ENCODE measurements at regions not wholly inside any gene's neighbourhood (a gene's known extent, or its start where the extent isn't known, plus 50 kb on each side); places are given as distances from the start of the nearest gene placed in this dataset.

- TF ChIP-seq CTCF (conservative IDR thresholded peaks at IDR 0.05; ENCODE audit: low read length) (no peak), EZH2phosphoT487 (IDR thresholded peaks at IDR 0.05; ENCODE audit: borderline replicate concordance) (no peak)
These were observed 642.1 kb downstream of the KCTD16 start for GRCh38 chr5:144812763-144813162.
